GM12892 (cell line): ENCODE measurements at regions not wholly inside any gene's neighbourhood (a gene's known extent, or its start where the extent isn't known, plus 50 kb on each side); places are given as distances from the start of the nearest gene placed in this dataset.

ENCODE experiments used
- POLR2A ChIP-seq: IDR thresholded peaks from 2 replicates; pipeline ENCODE4 v1.6.1; 2011; ENCODE audit warnings: low read depth, low read length, control low read depth
- POLR2AphosphoS5 ChIP-seq: IDR thresholded peaks from 2 replicates; pipeline ENCODE4 v1.6.1; 2011; ENCODE audit warnings: low read depth, low read length, control low read depth
- TAF1 ChIP-seq: IDR thresholded peaks from 2 replicates; pipeline ENCODE4 v1.6.1; 2011; ENCODE audit warnings: low read depth, mild to moderate bottlenecking, control low read depth, low read length, borderline replicate concordance

DNA sequence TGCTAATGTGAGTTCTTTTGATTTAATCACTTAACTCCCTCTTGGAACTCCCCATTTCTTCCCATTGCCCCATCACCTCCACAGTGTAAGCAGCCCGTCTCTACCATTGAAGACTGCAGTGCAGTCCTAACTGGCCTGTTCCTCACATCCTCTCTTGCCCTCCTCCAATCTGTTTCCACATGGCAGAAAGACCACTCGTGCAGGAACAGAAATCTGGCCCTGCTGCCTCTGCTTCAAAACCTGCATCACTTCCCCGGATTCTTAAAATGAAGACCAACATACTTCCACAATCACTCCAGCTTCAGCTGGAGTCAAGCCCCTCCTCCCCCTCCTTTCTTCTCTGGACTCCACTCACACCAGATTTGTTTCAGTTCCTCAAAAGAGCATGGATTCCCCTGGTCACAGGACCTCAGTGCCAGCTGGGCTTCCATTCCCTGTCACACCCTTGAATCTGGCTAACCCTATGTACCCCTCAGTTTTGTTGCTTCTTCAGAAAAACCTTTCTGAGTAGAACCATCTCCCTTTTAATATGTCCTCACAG, 802.3 kb downstream of the MAFB start:
- TF ChIP-seq POLR2AphosphoS5 (no peak), POLR2A (no peak), TAF1 (no peak)
